ENCODE measurements at regions not wholly inside any gene's neighbourhood (a gene's known extent, or its start where the extent isn't known, plus 50 kb on each side); places are given as distances from the start of the nearest gene placed in this dataset.

GRCh38 chr6:91834813-91835212, 1247.9 kb upstream of the MAP3K7 start:
- H3K9ac ChIP-seq (ENCODE audit: low read length) = no peak overlapping the region
- H3K4me2 ChIP-seq (ENCODE audit: low read length) = no peak overlapping the region
- H3K4me3 ChIP-seq (ENCODE audit: low read length) = no peak overlapping the region
- TF ChIP-seq TAF1 (IDR thresholded peaks at IDR 0.05; ENCODE audit: low read depth) = no peak
- no peak for TF ChIP-seq REST (IDR thresholded peaks at IDR 0.05; ENCODE audit: borderline replicate concordance)
- TF ChIP-seq MXI1 (conservative IDR thresholded peaks at IDR 0.05; ENCODE audit: poor library complexity, severe bottlenecking) = no peak
- no peak for TF ChIP-seq CTCF (IDR thresholded peaks at IDR 0.05; ENCODE audit: poor library complexity, severe bottlenecking)
- TF ChIP-seq POLR2AphosphoS5 (IDR thresholded peaks at IDR 0.05) = no peak
- no peak for TF ChIP-seq SMC3 (conservative IDR thresholded peaks at IDR 0.05; ENCODE audit: poor library complexity)
- TF ChIP-seq EP300 (conservative IDR thresholded peaks at IDR 0.05; ENCODE audit: poor library complexity, severe bottlenecking) = no peak
- TF ChIP-seq RAD21 (conservative IDR thresholded peaks at IDR 0.05) = no peak
- TF ChIP-seq EZH2 (IDR thresholded peaks at IDR 0.05; ENCODE audit: borderline replicate concordance, insufficient read depth, low read length, poor library complexity, severe bottlenecking) = no peak
- H3K9me3 ChIP-seq (ENCODE audit: low read length) = no peaks in the 10 kb centered on the region
- H3K27ac ChIP-seq (ENCODE audit: low read length) = no peak overlapping the region
- H2AFZ ChIP-seq (ENCODE audit: low read depth, low read length) = no peak overlapping the region
- no peaks in the 10 kb centered on the region for H3K36me3 ChIP-seq (ENCODE audit: insufficient read depth, low read length)
- no peaks in the 10 kb centered on the region for H3K27me3 ChIP-seq (ENCODE audit: insufficient read depth, low read depth, low read length)
- H3F3A ChIP-seq (ENCODE audit: insufficient read depth, low read length, poor library complexity, severe bottlenecking) = no peaks in the 10 kb centered on the region
- no peaks in the 10 kb centered on the region for H3K9me2 ChIP-seq (ENCODE audit: insufficient read depth, low read length)
- no peaks in the 10 kb centered on the region for H3K79me2 ChIP-seq (replicated peaks; ENCODE audit: insufficient read depth, low read length)
- no peaks in the 10 kb centered on the region for H4K20me1 ChIP-seq (ENCODE audit: insufficient read depth)

- Histone ChIP-seq H3K9me3 (ENCODE audit: low read length) (no peaks in the 10 kb centered on the region), H2AFZ (ENCODE audit: low read depth, low read length) (no peak overlapping the region), H4K20me1 (ENCODE audit: insufficient read depth) (no peaks in the 10 kb centered on the region), H3K4me2 (ENCODE audit: low read length) (no peak overlapping the region), H3K27me3 (ENCODE audit: insufficient read depth, low read depth, low read length) (no peaks in the 10 kb centered on the region), H3K4me3 (ENCODE audit: low read length) (no peak overlapping the region), H3F3A (ENCODE audit: insufficient read depth, low read length, poor library complexity, severe bottlenecking) (no peaks in the 10 kb centered on the region), H3K9me2 (ENCODE audit: insufficient read depth, low read length) (no peaks in the 10 kb centered on the region), H3K9ac (ENCODE audit: low read length) (no peak overlapping the region), H3K36me3 (ENCODE audit: insufficient read depth, low read length) (no peaks in the 10 kb centered on the region), H3K79me2 (replicated peaks; ENCODE audit: insufficient read depth, low read length) (no peaks in the 10 kb centered on the region), H3K27ac (ENCODE audit: low read length) (no peak overlapping the region)
- no peak for TF ChIP-seq EZH2 (IDR thresholded peaks at IDR 0.05; ENCODE audit: borderline replicate concordance, insufficient read depth, low read length, poor library complexity, severe bottlenecking)
- TF ChIP-seq POLR2AphosphoS5 (IDR thresholded peaks at IDR 0.05) = no peak
Observed at GRCh38 chr6:91827151-91827550, 1240.3 kb upstream of the MAP3K7 start.

GRCh38 chr6:91826128-91826527, 1239.3 kb upstream of the MAP3K7 start:
- no peak for TF ChIP-seq EP300 (conservative IDR thresholded peaks at IDR 0.05; ENCODE audit: poor library complexity, severe bottlenecking)
- TF ChIP-seq SMC3 (conservative IDR thresholded peaks at IDR 0.05; ENCODE audit: poor library complexity) = no peak
- no peak for TF ChIP-seq MXI1 (conservative IDR thresholded peaks at IDR 0.05; ENCODE audit: poor library complexity, severe bottlenecking)
- TF ChIP-seq CTCF (IDR thresholded peaks at IDR 0.05; ENCODE audit: poor library complexity, severe bottlenecking) = no peak
- no peak for TF ChIP-seq REST (IDR thresholded peaks at IDR 0.05; ENCODE audit: borderline replicate concordance)
- no peak for TF ChIP-seq RAD21 (conservative IDR thresholded peaks at IDR 0.05)
- no peak for TF ChIP-seq TAF1 (IDR thresholded peaks at IDR 0.05; ENCODE audit: low read depth)
- TF ChIP-seq EZH2 (IDR thresholded peaks at IDR 0.05; ENCODE audit: borderline replicate concordance, insufficient read depth, low read length, poor library complexity, severe bottlenecking) = no peak
- H3K4me3 ChIP-seq (ENCODE audit: low read length) = no peak overlapping the region
- H4K20me1 ChIP-seq (ENCODE audit: insufficient read depth) = no peaks in the 10 kb centered on the region
- H3K9me2 ChIP-seq (ENCODE audit: insufficient read depth, low read length) = no peaks in the 10 kb centered on the region
- no peaks in the 10 kb centered on the region for H3K36me3 ChIP-seq (ENCODE audit: insufficient read depth, low read length)
- no peaks in the 10 kb centered on the region for H3K79me2 ChIP-seq (replicated peaks; ENCODE audit: insufficient read depth, low read length)
- no peak overlapping the region for H3K9ac ChIP-seq (ENCODE audit: low read length)
- no peak overlapping the region for H2AFZ ChIP-seq (ENCODE audit: low read depth, low read length)
- no peak overlapping the region for H3K27ac ChIP-seq (ENCODE audit: low read length)
- H3K27me3 ChIP-seq (ENCODE audit: insufficient read depth, low read depth, low read length) = no peaks in the 10 kb centered on the region
- no peaks in the 10 kb centered on the region for H3K9me3 ChIP-seq (ENCODE audit: low read length)
- H3K4me2 ChIP-seq (ENCODE audit: low read length) = no peak overlapping the region
- no peaks in the 10 kb centered on the region for H3F3A ChIP-seq (ENCODE audit: insufficient read depth, low read length, poor library complexity, severe bottlenecking)
